Glomerular visceral epithelial cell (primary cell): ENCODE measurements at regions not wholly inside any gene's neighbourhood (a gene's known extent, or its start where the extent isn't known, plus 50 kb on each side); places are given as distances from the start of the nearest gene placed in this dataset.
"Not testable (repeated sequence)": the region's sequence is repeated elsewhere in the genome, so short reads cannot be mapped to it uniquely, and the experiment has no call there.

ENCODE experiments used
- DNase-seq: peaks from one replicate; pipeline ENCODE4 v3.0.0-alpha.2; 2016; ENCODE audit errors: extremely low spot score

GRCh38 chr9:115668521-115668920 is 485.1 kb upstream of the PAPPA start:
- DNase-seq: peak; percentile 78

GRCh38 chr9:115671236-115671962 is 482.2 kb upstream of the PAPPA start:
- peak; percentile 45 for DNase-seq

- peak; percentile 71 for DNase-seq
Observed at GRCh38 chr9:115671963-115672305, 481.7 kb upstream of the PAPPA start.

GRCh38 chr9:115672477-115673316 is 480.9 kb upstream of the PAPPA start:
- peak; percentile 98 for DNase-seq

GRCh38 chr9:115673599-115673998 is 480.0 kb upstream of the PAPPA start:
- peak; percentile 74 for DNase-seq

GRCh38 chr9:115674091-115674490 is 479.5 kb upstream of the PAPPA start:
- no peak for DNase-seq

GRCh38 chr9:115675834-115676233 is 477.8 kb upstream of the PAPPA start:
- DNase-seq: no peak

GRCh38 chr9:115680231-115680630 is 473.4 kb upstream of the PAPPA start:
- DNase-seq: no peak

- no peak for DNase-seq
Observed at GRCh38 chr9:115681585-115681984, 472.0 kb upstream of the PAPPA start.

GRCh38 chr9:115686069-115686468 is 467.5 kb upstream of the PAPPA start:
- no peak for DNase-seq

GRCh38 chr9:115687356-115687755 is 466.2 kb upstream of the PAPPA start:
- DNase-seq: no peak

- no peak for DNase-seq
Observed at GRCh38 chr9:115689331-115689730, 464.3 kb upstream of the PAPPA start.

GRCh38 chr9:115690786-115691496 is 462.6 kb upstream of the PAPPA start:
- peak; percentile 93 for DNase-seq

GRCh38 chr9:115691693-115692092 is 461.9 kb upstream of the PAPPA start:
- peak; percentile 48 for DNase-seq

- not testable (repeated sequence) for DNase-seq
Observed at GRCh38 chr9:115692868-115693267, 460.7 kb upstream of the PAPPA start.

GRCh38 chr9:115694014-115694413 is 459.6 kb upstream of the PAPPA start:
- peak; percentile 89 for DNase-seq

- DNase-seq: no peak
Observed at GRCh38 chr9:115694991-115695390, 458.6 kb upstream of the PAPPA start.

GRCh38 chr9:115712981-115713380 is 440.6 kb upstream of the PAPPA start:
- DNase-seq: no peak

- DNase-seq: no peak
Observed at GRCh38 chr9:115715666-115716065, 437.9 kb upstream of the PAPPA start.

GRCh38 chr9:115717298-115717697 is 436.3 kb upstream of the PAPPA start:
- no peak for DNase-seq

GRCh38 chr9:115717711-115718173 is 435.8 kb upstream of the PAPPA start:
- peak; percentile 92 for DNase-seq

- DNase-seq: no peak
Observed at GRCh38 chr9:115730396-115730795, 423.2 kb upstream of the PAPPA start.
